SU-DHL-6 (cell line): ENCODE measurements at regions not wholly inside any gene's neighbourhood (a gene's known extent, or its start where the extent isn't known, plus 50 kb on each side); places are given as distances from the start of the nearest gene placed in this dataset.
A peak's percentile ranks its signal among the peaks of the same experiment; 100 is the strongest.

Experiments used
- H2AFZ ChIP-seq: fragments of 200-600 bp; sonication (generic); 2 replicates; pipeline ENCODE4 v1.6.1; 2014; ENCODE audit warnings: low read depth, mild to moderate bottlenecking, moderate library complexity, mixed read lengths, antibody characterized with exemption, low read length; ENCODE audit not compliant: severe bottlenecking
- H3F3A ChIP-seq: fragments of 200-600 bp; shearing (Covaris generic); 2 replicates; pipeline ENCODE4 v1.6.0; 2016; ENCODE audit warnings: antibody characterized with exemption, mild to moderate bottlenecking; ENCODE audit not compliant: insufficient read depth
- H3K27ac ChIP-seq: fragments of 200-600 bp; sonication (generic); 2 replicates; pipeline ENCODE4 v1.5.1; 2016; ENCODE audit warnings: low read depth, mild to moderate bottlenecking, low read length, moderate library complexity, mixed read lengths
- H3K27me3 ChIP-seq: fragments of 200-600 bp; sonication (generic), shearing (Covaris generic); 2 replicates; pipeline ENCODE4 v1.6.0; 2014; ENCODE audit warnings: mild to moderate bottlenecking, low read length
- H3K36me3 ChIP-seq: fragments of 200-600 bp; sonication (generic); 2 replicates; pipeline ENCODE4 v1.6.1; 2014; ENCODE audit warnings: mild to moderate bottlenecking, low read length, mixed read lengths
- H3K4me2 ChIP-seq: fragments of 300-600, 200-600 bp; shearing (Covaris generic), sonication (generic); 2 replicates; pipeline ENCODE4 v1.6.0; 2014; ENCODE audit warnings: low read length, low read depth, mild to moderate bottlenecking; ENCODE audit not compliant: poor library complexity, severe bottlenecking
- H3K4me3 ChIP-seq: fragments of 200-600 bp; sonication (generic); 2 replicates; pipeline ENCODE4 v1.5.1; 2014; ENCODE audit warnings: antibody characterized with exemption, low read length, mild to moderate bottlenecking, mixed read lengths; ENCODE audit not compliant: insufficient read depth, poor library complexity, severe bottlenecking
- H3K79me2 ChIP-seq: fragments of 200-600 bp; sonication (generic); 2 replicates; pipeline ENCODE4 v1.6.1; 2014; ENCODE audit warnings: mild to moderate bottlenecking, low read length, moderate library complexity; ENCODE audit not compliant: insufficient read depth
- H3K9ac ChIP-seq: fragments of 200-600 bp; sonication (generic); 2 replicates; pipeline ENCODE4 v1.7.0; 2014; ENCODE audit warnings: mild to moderate bottlenecking, low read length
- H3K9me2 ChIP-seq: fragments of 200-600 bp; sonication (generic); replicated peaks from 2 replicates; pipeline ENCODE4 v1.6.1; 2014; ENCODE audit warnings: low read length; ENCODE audit not compliant: insufficient read depth
- H3K9me3 ChIP-seq: fragments of 200-600 bp; sonication (generic); 2 replicates; pipeline ENCODE4 v1.6.1; 2014; ENCODE audit warnings: low read length, mixed read lengths; ENCODE audit not compliant: insufficient read depth
- H4K20me1 ChIP-seq: fragments of 200-600 bp; sonication (generic); 2 replicates; pipeline ENCODE4 v1.6.1; 2014; ENCODE audit warnings: low read depth, mild to moderate bottlenecking, antibody characterized with exemption, low read length, moderate library complexity, mixed read lengths
- EZH2phosphoT487 ChIP-seq: fragments of 200-600 bp; sonication (generic), shearing (Covaris generic); conservative IDR thresholded peaks from 2 replicates; pipeline ENCODE4 v1.6.1; 2018; ENCODE audit warnings: mild to moderate bottlenecking, antibody characterized with exemption, low read length, moderate library complexity, mixed read lengths
- TF ChIP-seq, protein P1 (sequence below): fragments of 200-600 bp; sonication (generic); IDR thresholded peaks from one replicate; pipeline ENCODE4 v1.5.1; 2017; ENCODE audit warnings: antibody characterized with exemption, mild to moderate bottlenecking, low read length, moderate library complexity; ENCODE audit not compliant: insufficient read depth, poor library complexity, severe bottlenecking

DNA sequence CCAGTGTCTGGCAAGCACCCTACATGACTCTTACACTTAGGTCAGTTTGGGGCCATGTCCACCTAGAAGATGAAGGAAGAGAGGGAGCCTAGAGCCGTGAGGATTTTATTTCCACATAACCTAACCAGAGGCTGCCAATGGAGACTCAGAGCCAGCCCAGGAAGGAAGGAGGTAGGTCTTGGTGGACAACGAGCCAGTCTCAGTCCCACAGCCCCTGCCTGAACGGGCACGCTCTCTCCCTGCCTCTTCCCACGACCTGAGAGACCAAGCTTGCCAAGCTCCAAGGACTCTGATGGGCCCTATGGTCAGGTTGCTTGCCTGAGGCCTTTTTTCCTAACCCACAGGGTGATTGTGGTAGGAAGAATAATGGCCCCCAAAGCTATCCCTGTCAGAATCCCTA lies 188.4 kb downstream of the TFCP2L1 start:
- no peaks in the 10 kb centered on the region for H3K27me3 ChIP-seq
- no peaks in the 10 kb centered on the region for H3K9me2 ChIP-seq
- H3K9ac ChIP-seq = no peak overlapping the region
- no peaks in the 10 kb centered on the region for H4K20me1 ChIP-seq
- H3K36me3 ChIP-seq = no peaks in the 10 kb centered on the region
- no peak overlapping the region for H3K4me3 ChIP-seq
- no peak overlapping the region for H3K27ac ChIP-seq
- no peaks in the 10 kb centered on the region for H3K79me2 ChIP-seq
- TF ChIP-seq, protein P1, sequence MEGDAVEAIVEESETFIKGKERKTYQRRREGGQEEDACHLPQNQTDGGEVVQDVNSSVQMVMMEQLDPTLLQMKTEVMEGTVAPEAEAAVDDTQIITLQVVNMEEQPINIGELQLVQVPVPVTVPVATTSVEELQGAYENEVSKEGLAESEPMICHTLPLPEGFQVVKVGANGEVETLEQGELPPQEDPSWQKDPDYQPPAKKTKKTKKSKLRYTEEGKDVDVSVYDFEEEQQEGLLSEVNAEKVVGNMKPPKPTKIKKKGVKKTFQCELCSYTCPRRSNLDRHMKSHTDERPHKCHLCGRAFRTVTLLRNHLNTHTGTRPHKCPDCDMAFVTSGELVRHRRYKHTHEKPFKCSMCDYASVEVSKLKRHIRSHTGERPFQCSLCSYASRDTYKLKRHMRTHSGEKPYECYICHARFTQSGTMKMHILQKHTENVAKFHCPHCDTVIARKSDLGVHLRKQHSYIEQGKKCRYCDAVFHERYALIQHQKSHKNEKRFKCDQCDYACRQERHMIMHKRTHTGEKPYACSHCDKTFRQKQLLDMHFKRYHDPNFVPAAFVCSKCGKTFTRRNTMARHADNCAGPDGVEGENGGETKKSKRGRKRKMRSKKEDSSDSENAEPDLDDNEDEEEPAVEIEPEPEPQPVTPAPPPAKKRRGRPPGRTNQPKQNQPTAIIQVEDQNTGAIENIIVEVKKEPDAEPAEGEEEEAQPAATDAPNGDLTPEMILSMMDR = no peak
- no peak for TF ChIP-seq EZH2phosphoT487
- H3F3A ChIP-seq = no peaks in the 10 kb centered on the region
- H3K9me3 ChIP-seq = no peaks in the 10 kb centered on the region
- H3K4me2 ChIP-seq = no peak overlapping the region
- no peak overlapping the region for H2AFZ ChIP-seq

DNA sequence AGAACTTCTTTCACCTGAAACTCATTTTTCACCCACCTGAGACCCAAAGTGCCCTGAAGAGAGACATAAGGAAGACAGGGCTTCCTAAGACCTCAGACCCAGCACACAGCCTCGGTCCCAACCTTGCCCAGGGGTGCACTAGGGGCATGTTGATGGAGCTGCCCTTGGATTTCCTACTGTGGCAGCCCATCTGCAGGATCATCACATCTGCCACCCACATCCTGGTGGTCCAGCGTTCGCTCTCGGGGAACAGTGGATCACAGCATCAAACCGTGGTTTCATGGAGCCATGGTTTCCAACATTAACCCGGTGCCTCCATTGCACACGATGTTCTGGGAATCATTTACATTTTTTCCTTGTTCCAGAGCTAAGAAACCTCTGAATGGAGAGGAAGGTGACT lies 186.4 kb downstream of the TFCP2L1 start:
- Histone ChIP-seq H3K27me3 (no peaks in the 10 kb centered on the region), H3K4me2 (no peak overlapping the region), H3K36me3 (no peaks in the 10 kb centered on the region), H3K9me2 (no peaks in the 10 kb centered on the region), H2AFZ (no peak overlapping the region), H3K9me3 (no peaks in the 10 kb centered on the region), H3K27ac (no peak overlapping the region), H3F3A (no peaks in the 10 kb centered on the region), H4K20me1 (no peaks in the 10 kb centered on the region), H3K79me2 (no peaks in the 10 kb centered on the region), H3K4me3 (no peak overlapping the region), H3K9ac (no peak overlapping the region)
- no peak for TF ChIP-seq EZH2phosphoT487
- TF ChIP-seq, protein P1 = no peak

DNA sequence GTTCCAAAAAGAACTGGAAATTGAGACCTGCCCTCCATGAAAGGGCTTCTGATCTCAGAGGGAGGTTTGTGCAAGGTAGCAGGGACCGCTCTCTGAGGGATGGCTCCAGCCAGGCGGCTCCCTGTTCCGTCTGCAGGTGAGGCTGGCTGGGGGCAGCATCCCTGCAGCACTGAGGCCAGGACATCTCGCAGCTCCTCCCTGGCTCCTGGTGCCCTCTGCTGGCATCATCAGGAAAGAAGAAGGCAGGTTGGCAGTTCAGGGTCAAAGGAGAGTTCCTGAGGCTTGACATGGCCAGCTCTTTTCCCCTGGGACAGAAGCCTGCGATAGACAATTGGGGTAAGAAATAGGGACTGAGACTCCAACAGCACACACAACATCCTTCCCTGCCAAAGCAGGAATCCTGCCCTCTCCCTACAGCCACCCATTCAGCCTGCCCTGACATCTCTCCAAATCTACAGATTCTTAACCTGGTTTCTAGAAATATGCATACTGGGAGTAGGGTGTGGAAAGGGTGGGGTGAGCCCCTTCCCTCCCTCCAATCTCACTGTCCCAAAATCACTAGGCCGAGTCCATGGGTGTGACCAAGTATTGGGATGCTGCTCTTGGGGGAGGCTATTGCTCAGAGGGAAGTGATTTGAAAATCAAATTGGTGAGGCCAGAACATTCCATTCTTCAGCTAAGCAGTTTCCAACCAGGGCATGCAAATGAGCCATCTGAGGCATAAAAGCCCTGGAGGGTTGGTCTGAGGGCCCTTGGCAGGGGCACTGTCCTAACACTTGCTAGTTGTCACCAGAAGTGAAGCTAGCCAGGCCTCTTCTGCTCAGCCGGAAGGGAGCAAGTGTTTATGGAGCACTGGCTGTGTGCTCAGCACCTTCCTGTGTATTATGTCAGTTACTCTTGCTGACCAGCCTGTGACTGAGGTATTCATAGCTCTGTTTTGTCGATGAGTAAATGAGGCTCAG lies 185.4 kb downstream of the TFCP2L1 start:
- no peaks in the 10 kb centered on the region for H3K9me2 ChIP-seq
- no peak overlapping the region for H3K27ac ChIP-seq
- no peak overlapping the region for H2AFZ ChIP-seq
- H4K20me1 ChIP-seq = no peaks in the 10 kb centered on the region
- H3K9ac ChIP-seq = no peak overlapping the region
- TF ChIP-seq, protein P1 = peak; percentile 24
- TF ChIP-seq EZH2phosphoT487 = no peak
- H3K36me3 ChIP-seq = no peaks in the 10 kb centered on the region
- H3F3A ChIP-seq = no peaks in the 10 kb centered on the region
- H3K4me2 ChIP-seq = no peak overlapping the region
- H3K79me2 ChIP-seq = no peaks in the 10 kb centered on the region
- H3K4me3 ChIP-seq = no peak overlapping the region
- H3K27me3 ChIP-seq = no peaks in the 10 kb centered on the region
- H3K9me3 ChIP-seq = no peaks in the 10 kb centered on the region
